Peyer's patch (tissue), 4 donors: ENCODE measurements at regions not wholly inside any gene's neighbourhood (a gene's known extent, or its start where the extent isn't known, plus 50 kb on each side); places are given as distances from the start of the nearest gene placed in this dataset.

Experiments
- DNase-seq, 3 donors: peaks; one replicate each; pipeline ENCODE4 v3.0.0-alpha.2; 2017 to 2019
- H3K27ac ChIP-seq, 4 donors: fragments of 200-600 bp; sonication (generic); one replicate each; pipeline ENCODE4 v1.5.1; 2016 to 2019
- H3K27me3 ChIP-seq, 2 donors: fragments of 200-600 bp; sonication (generic); one replicate each; pipeline ENCODE4 v1.5.1; 2019
- H3K36me3 ChIP-seq, 3 donors: fragments of 200-600 bp; sonication (generic); one replicate each; pipeline ENCODE4 v1.5.1; 2016 to 2019
- H3K4me1 ChIP-seq, 4 donors: fragments of 200-600 bp; sonication (generic); one replicate each; pipeline ENCODE4 v1.5.1; 2016 to 2019
- H3K4me3 ChIP-seq, 4 donors: fragments of 200-600 bp; sonication (generic); 1 replicate in 3 of 4; 2 replicates in 1 of 4; pipeline ENCODE4 v1.5.1; 2016 to 2019; ENCODE audit warnings: mild to moderate bottlenecking in 1 of 4
- H3K9me3 ChIP-seq, 4 donors: fragments of 200-600 bp; sonication (generic); one replicate each; pipeline ENCODE4 v1.5.1; 2016 to 2019; ENCODE audit warnings: mild to moderate bottlenecking in 1 of 4
- CTCF ChIP-seq, 6 experiments: fragments of 450-650 bp in 4 of 6; fragments of 200-600 bp in 2 of 6; sonication (generic) in 1 of 6; IDR thresholded peaks; one replicate each; pipeline ENCODE4 v1.5.1; 2017 to 2019; ENCODE audit warnings: antibody characterized with exemption in 6 of 6, mild to moderate bottlenecking in 3 of 6, moderate library complexity in 1 of 6
- POLR2A ChIP-seq, 2 donors: fragments of 450-650 bp; IDR thresholded peaks; one replicate each; pipeline ENCODE4 v1.5.1; 2017; ENCODE audit warnings: antibody characterized with exemption in 2 of 2, mild to moderate bottlenecking in 2 of 2, moderate library complexity in 2 of 2

DNA sequence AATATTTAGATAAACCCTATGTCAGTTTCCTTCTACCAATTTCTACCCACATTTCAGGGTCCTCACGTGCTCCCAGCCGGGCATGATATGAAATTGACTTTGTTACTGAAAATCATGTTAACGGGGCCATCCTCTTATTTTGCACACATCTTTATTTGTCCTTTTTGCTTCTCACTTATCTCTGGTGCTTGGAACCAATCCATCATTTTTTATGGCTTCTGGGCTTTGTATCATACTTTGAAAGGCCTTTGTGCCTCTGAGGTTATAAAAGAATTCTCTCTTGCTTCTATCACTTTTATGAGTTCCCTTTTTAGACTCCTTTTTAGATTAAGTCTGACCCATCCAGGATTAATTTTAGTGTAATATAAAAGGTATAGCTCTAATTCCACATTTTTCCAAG is 81.7 kb upstream of the PRNP start:
- Histone ChIP-seq H3K4me1 (peaks cover 0 to 9% (median 0%) of the 10 kb centered on the region in 4 donors), H3K27ac (no peak overlapping the region)

GRCh38 chr20:4603724-4604123 is 82.5 kb upstream of the PRNP start:
- no peak for DNase-seq
- Histone ChIP-seq H3K4me1 (peaks cover 0 to 9% (median 0%) of the 10 kb centered on the region in 4 donors), H3K4me3 (no peak overlapping the region), H3K9me3 (no peaks in the 10 kb centered on the region), H3K27ac (peak overlapping the region in 2 of 4 donors; percentile 25 to 55), H3K36me3 (no peaks in the 10 kb centered on the region), H3K27me3 (no peaks in the 10 kb centered on the region)
- TF ChIP-seq CTCF (IDR thresholded peaks at IDR 0.05) = no peak
- TF ChIP-seq POLR2A (IDR thresholded peaks at IDR 0.05) = no peak

More for the DNA sequence above, 81.7 kb upstream of the PRNP start:
- TF ChIP-seq POLR2A (IDR thresholded peaks at IDR 0.05) (no peak), CTCF (IDR thresholded peaks at IDR 0.05) (no peak)
- Histone ChIP-seq H3K4me3 (no peak overlapping the region), H3K9me3 (no peaks in the 10 kb centered on the region), H3K27me3 (no peaks in the 10 kb centered on the region), H3K36me3 (no peaks in the 10 kb centered on the region)
- DNase-seq = no peak

DNA sequence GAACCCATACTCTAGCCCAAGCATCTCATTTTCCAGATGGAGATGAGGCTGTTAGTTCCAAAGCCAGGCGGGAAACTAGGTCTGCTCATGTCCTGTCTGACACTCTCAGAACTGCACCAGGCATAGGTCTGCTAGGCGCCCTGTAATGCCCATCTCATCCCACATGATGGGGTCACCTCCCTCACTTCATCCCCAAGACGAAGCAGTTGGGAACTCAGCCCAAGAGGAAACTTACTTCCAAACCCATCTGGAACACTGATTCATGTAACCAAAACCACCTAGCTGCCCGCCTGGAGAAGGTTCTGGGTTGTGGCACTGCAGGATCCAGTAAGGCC is 84.0 kb upstream of the PRNP start:
- Histone ChIP-seq H3K4me1 (peaks cover 0 to 9% (median 0%) of the 10 kb centered on the region in 4 donors), H3K36me3 (no peaks in the 10 kb centered on the region), H3K27me3 (no peaks in the 10 kb centered on the region), H3K27ac (no peak overlapping the region), H3K9me3 (no peaks in the 10 kb centered on the region), H3K4me3 (no peak overlapping the region)
- no peak for DNase-seq
- TF ChIP-seq CTCF (IDR thresholded peaks at IDR 0.05) (no peak), POLR2A (IDR thresholded peaks at IDR 0.05) (no peak)

DNA sequence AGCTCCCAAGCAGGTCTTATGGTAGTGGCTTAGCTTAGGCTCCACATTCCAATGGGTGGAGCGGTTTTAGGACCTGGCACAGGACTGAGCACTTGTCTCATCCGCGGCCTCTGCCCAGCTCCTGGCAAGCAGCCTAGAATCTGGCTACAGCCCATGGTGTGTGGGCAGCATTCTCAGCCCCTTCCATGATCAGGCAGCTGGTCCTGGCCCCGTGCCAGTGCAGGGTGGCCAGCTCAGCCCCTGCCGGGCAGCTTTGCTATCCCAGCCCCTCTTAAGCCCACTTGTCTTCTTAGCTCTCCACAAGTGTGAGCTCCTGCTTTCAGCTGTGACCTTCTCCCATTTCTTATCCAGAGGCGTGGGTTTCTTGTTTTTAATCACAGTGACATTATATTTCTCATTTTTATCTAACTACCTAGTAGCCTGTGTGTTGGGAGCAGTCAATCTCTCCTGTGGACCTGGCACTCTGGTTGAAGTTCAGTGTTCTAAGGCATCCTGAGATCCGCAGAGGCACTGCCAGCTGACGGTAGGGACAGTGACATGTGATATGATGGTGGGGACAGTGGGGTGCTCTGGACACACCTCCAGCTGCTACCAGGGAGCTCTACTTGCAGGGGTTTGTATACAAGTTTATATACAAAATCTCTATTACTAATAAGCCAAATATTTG is 84.5 kb upstream of the PRNP start:
- no peaks in the 10 kb centered on the region for H3K9me3 ChIP-seq
- peaks cover 0 to 9% (median 0%) of the 10 kb centered on the region in 4 donors for H3K4me1 ChIP-seq
- TF ChIP-seq POLR2A (IDR thresholded peaks at IDR 0.05) (no peak), CTCF (IDR thresholded peaks at IDR 0.05) (no peak)
- no peaks in the 10 kb centered on the region for H3K27me3 ChIP-seq
- no peaks in the 10 kb centered on the region for H3K36me3 ChIP-seq
- H3K27ac ChIP-seq = no peak overlapping the region
- H3K4me3 ChIP-seq = no peak overlapping the region
- no peak for DNase-seq

DNA sequence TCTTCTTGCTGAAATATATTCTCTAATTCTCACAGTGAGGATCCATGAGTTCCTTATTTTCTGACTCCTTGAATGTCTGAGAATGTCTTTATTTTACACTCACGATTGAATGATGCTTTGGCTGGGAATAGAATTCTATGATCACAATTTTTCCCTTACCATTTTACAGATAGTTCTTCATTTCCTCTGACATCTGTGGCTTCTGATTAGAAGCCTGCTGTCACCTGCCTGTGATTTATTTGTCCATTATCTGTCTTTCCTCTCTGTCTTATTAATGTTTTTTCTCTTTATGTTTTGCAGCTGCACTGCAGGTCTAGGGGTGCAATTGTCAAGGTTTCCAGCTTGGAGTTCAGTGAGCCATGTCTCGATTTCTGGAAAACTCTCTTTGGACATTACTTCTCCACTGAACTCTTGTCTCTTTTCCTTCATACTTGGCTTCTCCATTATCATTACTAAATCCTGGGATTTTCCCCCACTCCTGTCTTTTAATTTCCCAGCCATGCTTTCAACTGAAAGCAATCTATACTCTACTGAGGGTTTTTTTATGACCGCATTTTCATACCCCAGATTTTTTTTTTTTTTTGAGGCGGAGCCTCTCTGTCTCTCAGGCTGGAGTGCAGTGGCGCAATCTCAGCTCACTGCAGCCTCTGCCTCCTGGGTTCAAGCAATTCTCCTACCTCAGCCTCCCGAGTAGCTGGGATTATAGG is 85.8 kb upstream of the PRNP start:
- H3K4me3 ChIP-seq = no peak overlapping the region
- no peaks in the 10 kb centered on the region for H3K27me3 ChIP-seq
- no peak for DNase-seq
- no peaks in the 10 kb centered on the region for H3K9me3 ChIP-seq
- no peak overlapping the region for H3K27ac ChIP-seq
- H3K36me3 ChIP-seq = no peaks in the 10 kb centered on the region
- TF ChIP-seq CTCF (IDR thresholded peaks at IDR 0.05) (no peak), POLR2A (IDR thresholded peaks at IDR 0.05) (no peak)
- peaks cover 0 to 9% (median 0%) of the 10 kb centered on the region in 4 donors for H3K4me1 ChIP-seq
